OCI-LY7 (cell line): ENCODE measurements at regions not wholly inside any gene's neighbourhood (a gene's known extent, or its start where the extent isn't known, plus 50 kb on each side); places are given as distances from the start of the nearest gene placed in this dataset.

ENCODE experiments used
- EZH2phosphoT487 ChIP-seq: fragments of 200-600 bp; sonication (generic); IDR thresholded peaks from 2 replicates; pipeline ENCODE4 v1.6.1; 2018; ENCODE audit warnings: low read depth, borderline replicate concordance, mild to moderate bottlenecking, mixed run types, antibody characterized with exemption, low read length, moderate library complexity, mixed read lengths
- TF ChIP-seq, protein P1 (sequence below): fragments of 200-600 bp; sonication (generic); conservative IDR thresholded peaks from 2 replicates; pipeline ENCODE4 v1.5.1; 2014; ENCODE audit warnings: mild to moderate bottlenecking, antibody characterized with exemption, low read length, moderate library complexity, mixed read lengths

DNA sequence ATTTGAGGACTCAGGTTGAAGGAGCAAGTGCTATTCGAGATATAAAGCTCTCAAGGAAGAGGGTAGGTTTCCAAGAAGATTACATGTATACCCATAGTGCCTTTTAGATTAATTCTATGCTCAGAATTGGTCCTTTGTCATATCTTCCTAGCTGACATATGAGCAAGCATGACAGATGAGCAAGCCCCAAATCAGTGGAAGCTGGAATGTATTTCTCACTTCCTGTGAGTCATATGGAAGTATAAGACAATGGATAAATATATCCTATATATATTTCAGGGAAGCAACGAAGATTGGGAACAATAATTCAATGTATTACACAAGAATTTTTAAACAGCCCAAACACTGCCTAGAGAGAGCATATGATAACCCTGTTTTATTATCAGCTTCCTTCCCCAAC lies 674.1 kb upstream of the ATXN7L3B start:
- TF ChIP-seq, protein P1, sequence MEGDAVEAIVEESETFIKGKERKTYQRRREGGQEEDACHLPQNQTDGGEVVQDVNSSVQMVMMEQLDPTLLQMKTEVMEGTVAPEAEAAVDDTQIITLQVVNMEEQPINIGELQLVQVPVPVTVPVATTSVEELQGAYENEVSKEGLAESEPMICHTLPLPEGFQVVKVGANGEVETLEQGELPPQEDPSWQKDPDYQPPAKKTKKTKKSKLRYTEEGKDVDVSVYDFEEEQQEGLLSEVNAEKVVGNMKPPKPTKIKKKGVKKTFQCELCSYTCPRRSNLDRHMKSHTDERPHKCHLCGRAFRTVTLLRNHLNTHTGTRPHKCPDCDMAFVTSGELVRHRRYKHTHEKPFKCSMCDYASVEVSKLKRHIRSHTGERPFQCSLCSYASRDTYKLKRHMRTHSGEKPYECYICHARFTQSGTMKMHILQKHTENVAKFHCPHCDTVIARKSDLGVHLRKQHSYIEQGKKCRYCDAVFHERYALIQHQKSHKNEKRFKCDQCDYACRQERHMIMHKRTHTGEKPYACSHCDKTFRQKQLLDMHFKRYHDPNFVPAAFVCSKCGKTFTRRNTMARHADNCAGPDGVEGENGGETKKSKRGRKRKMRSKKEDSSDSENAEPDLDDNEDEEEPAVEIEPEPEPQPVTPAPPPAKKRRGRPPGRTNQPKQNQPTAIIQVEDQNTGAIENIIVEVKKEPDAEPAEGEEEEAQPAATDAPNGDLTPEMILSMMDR = no peak
- no peak for TF ChIP-seq EZH2phosphoT487
